Epithelial cell of proximal tubule (primary cell): ENCODE measurements at regions not wholly inside any gene's neighbourhood (a gene's known extent, or its start where the extent isn't known, plus 50 kb on each side); places are given as distances from the start of the nearest gene placed in this dataset.

ENCODE experiments used
- DNase-seq: peaks from one replicate; pipeline ENCODE4 v3.0.0-alpha.2; 2011; ENCODE audit warnings: low read depth
- H3K4me3 ChIP-seq: 2 replicates; pipeline ENCODE4 v1.5.1; 2011; ENCODE audit warnings: low read depth, mild to moderate bottlenecking, low read length
- CTCF ChIP-seq: conservative IDR thresholded peaks from 2 replicates; pipeline ENCODE4 v1.5.1; 2012; ENCODE audit warnings: low read depth, mild to moderate bottlenecking, low read length

DNA sequence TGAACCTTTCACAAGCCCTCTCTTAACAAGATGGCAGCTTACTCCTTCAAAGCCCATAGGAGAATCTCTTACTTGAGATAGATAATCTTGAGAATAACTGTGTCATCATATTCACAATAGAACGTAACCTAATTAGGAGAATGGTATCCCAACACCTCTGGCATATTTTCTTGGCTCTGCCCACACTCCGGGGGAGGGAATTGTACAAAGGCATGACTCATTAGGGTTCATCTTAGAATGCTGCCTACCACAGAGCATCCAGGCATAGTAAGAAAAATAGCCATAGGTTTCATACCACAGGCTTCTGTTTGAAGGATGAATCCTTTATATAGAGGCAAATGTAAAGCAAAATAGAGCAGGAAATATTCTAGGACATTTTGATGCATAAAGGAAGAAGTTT is 1100.6 kb upstream of the CITED2 start:
- no peak overlapping the region for H3K4me3 ChIP-seq
- DNase-seq: no peak
- TF ChIP-seq CTCF: no peak

DNA sequence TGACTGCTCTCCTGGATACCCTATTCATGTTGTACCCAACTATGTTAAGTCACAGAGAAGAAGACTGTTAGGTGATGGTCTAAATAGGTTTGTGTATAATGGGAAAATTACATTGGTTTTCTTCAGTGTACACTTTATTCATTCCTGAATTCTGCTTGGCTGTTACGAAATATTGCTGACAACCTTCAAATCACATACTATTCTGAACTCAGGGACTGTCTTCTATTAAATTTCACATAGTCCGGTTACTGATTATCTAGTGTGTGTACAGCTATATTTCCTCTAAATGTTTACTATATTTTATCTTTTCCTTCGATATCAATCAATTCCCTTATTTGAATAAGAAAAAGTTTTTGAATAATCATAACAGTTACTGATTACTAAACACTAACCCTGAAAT is 1090.3 kb upstream of the CITED2 start:
- H3K4me3 ChIP-seq: no peak overlapping the region
- no peak for TF ChIP-seq CTCF
- DNase-seq: no peak

- H3K4me3 ChIP-seq: no peak overlapping the region
- no peak for DNase-seq
- no peak for TF ChIP-seq CTCF
These were observed 1088.9 kb upstream of the CITED2 start for GRCh38 chr6:140463312-140463710.

DNA sequence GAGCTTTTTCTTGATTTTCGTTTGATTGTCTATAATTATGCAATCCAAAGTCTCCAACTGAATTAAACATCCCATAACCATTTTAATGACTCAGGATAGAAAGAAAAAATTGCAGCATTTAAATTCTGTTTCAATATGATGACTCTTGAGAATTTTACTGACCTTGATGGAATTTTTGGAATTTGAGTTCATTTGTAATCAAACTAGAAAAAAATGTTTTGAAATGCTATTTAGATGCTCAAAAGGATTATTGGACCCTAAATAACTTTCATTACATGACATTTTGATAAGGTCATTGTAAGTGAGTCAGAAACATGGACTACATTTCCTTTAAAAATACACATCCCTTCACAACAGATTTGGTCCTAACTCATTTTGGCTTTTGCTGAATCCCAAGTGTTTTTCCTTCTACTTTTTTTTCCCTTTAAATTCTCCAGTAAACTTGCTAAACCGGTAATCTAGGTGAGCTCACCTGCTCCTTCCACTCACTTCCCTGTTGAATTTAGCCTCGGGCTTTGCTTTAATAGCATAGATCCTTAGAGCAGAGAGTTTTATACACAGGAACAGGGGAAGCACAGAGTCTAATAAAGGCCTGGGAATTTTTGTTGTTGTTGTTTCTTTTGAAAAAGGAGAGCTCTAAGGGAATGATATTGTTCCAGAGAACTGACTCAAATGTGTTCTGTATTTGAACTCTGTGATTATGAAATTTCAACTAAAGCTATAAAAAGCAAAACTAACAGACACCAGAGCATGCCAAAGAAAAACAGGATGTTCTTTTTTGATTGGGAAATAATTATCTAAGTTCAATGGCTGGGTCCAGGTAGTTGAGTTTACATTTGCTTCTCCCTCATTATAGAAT is 1088.2 kb upstream of the CITED2 start:
- no peak for TF ChIP-seq CTCF
- no peak overlapping the region for H3K4me3 ChIP-seq
- peak; percentile 73 for DNase-seq

DNA sequence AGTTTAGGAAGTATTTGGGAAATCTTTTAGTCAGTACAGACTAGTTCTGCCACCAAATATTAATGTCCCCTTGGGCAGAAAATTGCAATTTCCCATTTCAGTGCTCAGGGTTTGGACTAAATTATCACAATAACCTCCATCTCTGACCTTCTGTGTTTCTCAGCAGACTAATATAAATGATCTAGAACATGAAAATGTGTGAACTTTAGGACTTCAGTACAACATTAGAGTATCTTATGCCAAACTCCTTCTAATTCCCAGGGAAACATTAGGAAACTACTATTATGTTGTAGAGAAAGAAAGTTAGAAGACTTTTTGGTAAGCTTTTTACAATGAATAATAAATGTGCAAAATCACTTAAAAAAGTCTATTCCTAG is 1087.6 kb upstream of the CITED2 start:
- no peak for DNase-seq
- no peak overlapping the region for H3K4me3 ChIP-seq
- TF ChIP-seq CTCF: no peak

DNA sequence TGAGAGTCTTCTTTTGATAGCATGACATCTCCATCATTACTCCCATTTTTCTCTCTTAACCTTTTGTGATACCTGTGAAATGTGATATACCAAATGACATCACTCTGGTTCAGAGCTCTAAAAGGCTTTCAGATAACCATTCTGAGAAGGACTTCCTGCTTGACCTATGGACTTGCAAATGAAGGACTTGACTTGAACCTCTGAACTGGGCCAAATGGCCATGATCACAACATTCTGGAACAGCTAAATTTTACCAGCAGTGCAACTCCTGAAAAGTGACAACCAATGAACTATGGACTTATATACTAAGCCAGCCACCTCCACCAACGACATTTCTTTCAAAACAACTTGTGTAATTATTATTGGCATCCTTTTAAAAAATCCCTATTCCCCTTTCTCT is 1085.8 kb upstream of the CITED2 start:
- DNase-seq: no peak
- H3K4me3 ChIP-seq: no peak overlapping the region
- TF ChIP-seq CTCF: no peak

DNA sequence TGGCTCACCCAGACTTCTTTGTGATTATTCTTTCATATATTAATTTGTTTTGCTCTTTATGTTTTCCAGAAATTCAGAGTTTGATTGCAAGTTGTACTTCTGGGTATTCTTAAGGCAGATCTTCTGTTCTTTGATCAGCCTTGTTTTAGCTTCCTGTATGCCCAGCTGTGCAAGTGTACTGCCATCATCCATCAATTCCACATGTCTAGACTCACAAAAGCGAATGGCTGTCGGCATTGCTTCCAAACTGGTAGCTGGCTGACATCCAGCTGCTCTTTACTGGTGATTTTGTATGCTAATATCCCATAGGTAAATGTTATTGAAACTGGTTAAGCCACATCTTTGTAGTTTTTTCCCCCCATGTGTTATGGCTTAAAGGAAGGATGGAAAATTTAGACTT is 1084.8 kb upstream of the CITED2 start:
- H3K4me3 ChIP-seq: no peak overlapping the region
- TF ChIP-seq CTCF: no peak
- no peak for DNase-seq
